ENCODE measurements at regions not wholly inside any gene's neighbourhood (a gene's known extent, or its start where the extent isn't known, plus 50 kb on each side); places are given as distances from the start of the nearest gene placed in this dataset.

- H3K4me1 ChIP-seq = peaks cover 24% of the 10 kb centered on the region
- no peaks in the 10 kb centered on the region for H3K27me3 ChIP-seq
- DNase-seq (ENCODE audit: extremely low spot score in 2 of 2) = no peak
- no peaks in the 10 kb centered on the region for H3K36me3 ChIP-seq
- peak overlapping the region; percentile 51 for H3K27ac ChIP-seq
- intact Hi-C loops (cut with DNase I) = no loop called here
- no peak overlapping the region for H3K4me3 ChIP-seq
- H3K9me3 ChIP-seq = no peaks in the 10 kb centered on the region
- TF ChIP-seq POLR2AphosphoS5 (IDR thresholded peaks at IDR 0.05; ENCODE audit: insufficient read depth in 1 of 2, low read depth in 1 of 2) (no peak), POLR2A (IDR thresholded peaks at IDR 0.05) (no peak)
- TF ChIP-seq, protein P1, sequence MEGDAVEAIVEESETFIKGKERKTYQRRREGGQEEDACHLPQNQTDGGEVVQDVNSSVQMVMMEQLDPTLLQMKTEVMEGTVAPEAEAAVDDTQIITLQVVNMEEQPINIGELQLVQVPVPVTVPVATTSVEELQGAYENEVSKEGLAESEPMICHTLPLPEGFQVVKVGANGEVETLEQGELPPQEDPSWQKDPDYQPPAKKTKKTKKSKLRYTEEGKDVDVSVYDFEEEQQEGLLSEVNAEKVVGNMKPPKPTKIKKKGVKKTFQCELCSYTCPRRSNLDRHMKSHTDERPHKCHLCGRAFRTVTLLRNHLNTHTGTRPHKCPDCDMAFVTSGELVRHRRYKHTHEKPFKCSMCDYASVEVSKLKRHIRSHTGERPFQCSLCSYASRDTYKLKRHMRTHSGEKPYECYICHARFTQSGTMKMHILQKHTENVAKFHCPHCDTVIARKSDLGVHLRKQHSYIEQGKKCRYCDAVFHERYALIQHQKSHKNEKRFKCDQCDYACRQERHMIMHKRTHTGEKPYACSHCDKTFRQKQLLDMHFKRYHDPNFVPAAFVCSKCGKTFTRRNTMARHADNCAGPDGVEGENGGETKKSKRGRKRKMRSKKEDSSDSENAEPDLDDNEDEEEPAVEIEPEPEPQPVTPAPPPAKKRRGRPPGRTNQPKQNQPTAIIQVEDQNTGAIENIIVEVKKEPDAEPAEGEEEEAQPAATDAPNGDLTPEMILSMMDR (IDR thresholded peaks at IDR 0.05) = no peak
These were observed 138.9 kb upstream of the PELI1 start for GRCh38 chr2:64283006-64283570.

- H3K27ac ChIP-seq = peak overlapping the region; percentile 51
These were observed 139.6 kb upstream of the PELI1 start for GRCh38 chr2:64283641-64284361.

DNA sequence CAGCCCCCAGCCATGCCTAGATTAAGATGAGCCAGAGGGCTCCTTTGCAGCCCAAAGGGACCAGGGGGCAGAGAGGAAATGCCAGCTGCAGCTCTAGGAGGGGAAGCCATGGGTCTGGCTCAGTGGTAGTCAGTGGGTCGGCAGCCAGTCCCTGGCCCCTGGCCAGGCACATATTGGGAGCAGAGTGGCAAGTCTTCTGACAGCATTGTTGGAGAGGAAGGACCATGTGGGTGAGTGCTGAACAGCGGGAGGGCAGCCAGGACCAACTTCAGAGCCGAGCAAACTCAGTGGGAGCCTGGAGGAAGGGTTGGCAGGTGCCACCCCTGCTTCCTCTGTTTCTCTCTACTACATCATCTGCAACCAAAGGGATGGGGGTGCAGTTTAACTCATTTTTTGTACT, 140.5 kb upstream of the PELI1 start:
- Histone ChIP-seq H3K9me3 (no peaks in the 10 kb centered on the region), H3K4me3 (no peak overlapping the region), H3K27me3 (no peaks in the 10 kb centered on the region), H3K4me1 (peaks cover 39% of the 10 kb centered on the region), H3K36me3 (no peaks in the 10 kb centered on the region), H3K27ac (peak overlapping the region; percentile 6)
- no peak for DNase-seq (ENCODE audit: extremely low spot score in 2 of 2)
- TF ChIP-seq, protein P1 (IDR thresholded peaks at IDR 0.05) = no peak
- no peak for TF ChIP-seq POLR2A (IDR thresholded peaks at IDR 0.05)
- intact Hi-C loops (cut with DNase I) = no loop called here

More at GRCh38 chr2:64283641-64284361, 139.6 kb upstream of the PELI1 start:
- no peaks in the 10 kb centered on the region for H3K27me3 ChIP-seq
- no peak for DNase-seq (ENCODE audit: extremely low spot score in 2 of 2)
- H3K4me3 ChIP-seq = peak overlapping the region in 1 of 2 donors; percentile 19
- H3K9me3 ChIP-seq = no peaks in the 10 kb centered on the region
- peaks cover 31% of the 10 kb centered on the region for H3K4me1 ChIP-seq
- peak in 1 of 2 donors; percentile 44 for TF ChIP-seq POLR2AphosphoS5 (IDR thresholded peaks at IDR 0.05; ENCODE audit: insufficient read depth in 1 of 2, low read depth in 1 of 2)
- TF ChIP-seq, protein P1 (IDR thresholded peaks at IDR 0.05) = no peak
- TF ChIP-seq POLR2A (IDR thresholded peaks at IDR 0.05) = no peak
- H3K36me3 ChIP-seq = no peaks in the 10 kb centered on the region
- intact Hi-C loops (cut with DNase I) = no loop called here

DNA sequence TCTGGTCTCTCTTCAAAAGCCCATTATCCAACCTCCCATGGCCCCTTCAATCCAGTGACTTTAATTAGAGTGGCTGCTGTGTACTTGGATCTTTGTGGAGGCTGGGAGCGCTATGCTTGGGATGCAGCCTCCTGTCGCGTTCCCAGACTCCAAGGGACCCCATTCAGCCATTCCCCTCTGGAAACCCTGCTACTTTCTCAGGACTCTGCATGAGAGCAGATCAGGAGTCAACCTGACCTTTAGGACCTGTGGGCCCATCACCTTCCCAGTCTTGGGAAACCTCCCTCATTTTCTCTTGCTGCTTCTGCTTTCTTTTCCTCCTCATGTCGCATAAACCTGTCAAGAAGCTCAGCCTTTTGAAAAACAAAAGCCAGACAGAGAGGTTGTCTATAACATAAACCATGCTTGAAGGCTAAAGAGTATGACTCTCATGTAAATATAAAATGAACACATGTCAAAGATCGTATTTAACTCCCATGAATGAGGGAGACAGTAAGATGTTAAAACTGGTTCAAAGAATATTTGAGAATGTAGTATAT, 143.1 kb upstream of the PELI1 start:
- DNase-seq (ENCODE audit: extremely low spot score in 2 of 2) = no peak
- Histone ChIP-seq H3K27ac (peak overlapping the region; percentile 42), H3K4me3 (no peak overlapping the region), H3K36me3 (no peaks in the 10 kb centered on the region), H3K9me3 (no peaks in the 10 kb centered on the region), H3K4me1 (peaks cover 44% of the 10 kb centered on the region), H3K27me3 (no peaks in the 10 kb centered on the region)
- intact Hi-C loops (cut with DNase I) = no loop called here
- TF ChIP-seq POLR2A (IDR thresholded peaks at IDR 0.05) (no peak), POLR2AphosphoS5 (IDR thresholded peaks at IDR 0.05; ENCODE audit: insufficient read depth in 1 of 2, low read depth in 1 of 2) (no peak)
- TF ChIP-seq, protein P1 (IDR thresholded peaks at IDR 0.05) = no peak
